ENCODE measurements at regions not wholly inside any gene's neighbourhood (a gene's known extent, or its start where the extent isn't known, plus 50 kb on each side); places are given as distances from the start of the nearest gene placed in this dataset.

DNA sequence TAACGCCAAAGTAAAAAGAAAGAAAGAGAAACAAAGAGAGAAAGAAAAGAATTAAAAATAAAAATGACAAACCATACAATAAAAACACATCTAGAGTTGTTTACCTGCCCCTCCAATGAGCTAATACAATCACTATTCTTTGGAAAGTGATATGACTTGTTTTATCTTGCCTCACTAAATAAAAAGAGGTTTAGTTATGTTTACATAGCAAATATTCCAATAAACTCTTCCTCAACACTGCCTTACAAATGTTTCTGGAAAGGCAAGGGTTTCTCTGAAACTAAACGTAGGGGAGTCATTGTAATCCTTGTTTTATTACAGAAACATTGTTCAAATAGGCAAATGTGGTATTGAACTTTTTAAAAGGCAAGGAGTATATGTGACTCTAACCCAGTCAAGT, 396.2 kb downstream of the EPM2A start:
- Histone ChIP-seq H3K79me2 (ENCODE audit: insufficient read depth, low read length) (no peaks in the 10 kb centered on the region), H4K20me1 (ENCODE audit: insufficient read depth, low read length) (no peaks in the 10 kb centered on the region), H3K27me3 (ENCODE audit: insufficient read depth, low read length) (no peaks in the 10 kb centered on the region), H3K9me3 (ENCODE audit: low read depth, low read length) (no peaks in the 10 kb centered on the region), H3K36me3 (ENCODE audit: insufficient read depth, low read length) (no peaks in the 10 kb centered on the region), H3K4me2 (ENCODE audit: insufficient read depth, low read length) (no peak overlapping the region), H3K27ac (ENCODE audit: low read depth, low read length) (no peak overlapping the region), H3K4me3 (ENCODE audit: insufficient read depth, low read length) (no peak overlapping the region), H3K4me1 (ENCODE audit: insufficient read depth, low read length) (no peaks in the 10 kb centered on the region), H2AFZ (ENCODE audit: low read length) (no peak overlapping the region)
- DNase-seq (ENCODE audit: insufficient read length, low spot score, missing footprints) = no peak
- TF ChIP-seq, protein P1, sequence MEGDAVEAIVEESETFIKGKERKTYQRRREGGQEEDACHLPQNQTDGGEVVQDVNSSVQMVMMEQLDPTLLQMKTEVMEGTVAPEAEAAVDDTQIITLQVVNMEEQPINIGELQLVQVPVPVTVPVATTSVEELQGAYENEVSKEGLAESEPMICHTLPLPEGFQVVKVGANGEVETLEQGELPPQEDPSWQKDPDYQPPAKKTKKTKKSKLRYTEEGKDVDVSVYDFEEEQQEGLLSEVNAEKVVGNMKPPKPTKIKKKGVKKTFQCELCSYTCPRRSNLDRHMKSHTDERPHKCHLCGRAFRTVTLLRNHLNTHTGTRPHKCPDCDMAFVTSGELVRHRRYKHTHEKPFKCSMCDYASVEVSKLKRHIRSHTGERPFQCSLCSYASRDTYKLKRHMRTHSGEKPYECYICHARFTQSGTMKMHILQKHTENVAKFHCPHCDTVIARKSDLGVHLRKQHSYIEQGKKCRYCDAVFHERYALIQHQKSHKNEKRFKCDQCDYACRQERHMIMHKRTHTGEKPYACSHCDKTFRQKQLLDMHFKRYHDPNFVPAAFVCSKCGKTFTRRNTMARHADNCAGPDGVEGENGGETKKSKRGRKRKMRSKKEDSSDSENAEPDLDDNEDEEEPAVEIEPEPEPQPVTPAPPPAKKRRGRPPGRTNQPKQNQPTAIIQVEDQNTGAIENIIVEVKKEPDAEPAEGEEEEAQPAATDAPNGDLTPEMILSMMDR (IDR thresholded peaks at IDR 0.05; ENCODE audit: extremely low read depth, low read depth, low read length) = no peak

DNA sequence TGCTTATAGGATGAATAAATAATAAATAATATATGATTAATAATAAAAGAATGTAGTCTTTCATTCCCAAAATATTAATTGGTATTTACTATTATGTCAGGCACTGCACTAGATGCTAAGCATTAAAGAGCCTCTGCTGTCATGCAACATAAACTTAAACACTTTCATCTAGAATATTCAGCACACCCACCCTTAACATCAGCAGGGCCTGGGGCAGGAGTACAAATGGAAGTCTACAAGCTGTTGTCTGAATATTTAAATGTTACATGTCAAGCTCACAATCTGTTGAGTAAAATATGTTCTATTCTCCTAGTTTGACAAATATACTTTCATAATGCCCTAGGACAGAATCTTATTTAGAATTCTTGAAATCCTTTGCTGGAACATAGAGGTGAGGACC, 395.1 kb downstream of the EPM2A start:
- Histone ChIP-seq H3K79me2 (ENCODE audit: insufficient read depth, low read length) (no peaks in the 10 kb centered on the region), H3K9me3 (ENCODE audit: low read depth, low read length) (no peaks in the 10 kb centered on the region), H3K27ac (ENCODE audit: low read depth, low read length) (no peak overlapping the region), H4K20me1 (ENCODE audit: insufficient read depth, low read length) (no peaks in the 10 kb centered on the region), H3K36me3 (ENCODE audit: insufficient read depth, low read length) (no peaks in the 10 kb centered on the region), H2AFZ (ENCODE audit: low read length) (no peak overlapping the region), H3K27me3 (ENCODE audit: insufficient read depth, low read length) (no peaks in the 10 kb centered on the region), H3K4me3 (ENCODE audit: insufficient read depth, low read length) (no peak overlapping the region), H3K4me1 (ENCODE audit: insufficient read depth, low read length) (no peaks in the 10 kb centered on the region), H3K4me2 (ENCODE audit: insufficient read depth, low read length) (no peak overlapping the region)
- TF ChIP-seq, protein P1 (IDR thresholded peaks at IDR 0.05; ENCODE audit: extremely low read depth, low read depth, low read length) = no peak
- no peak for DNase-seq (ENCODE audit: insufficient read length, low spot score, missing footprints)

DNA sequence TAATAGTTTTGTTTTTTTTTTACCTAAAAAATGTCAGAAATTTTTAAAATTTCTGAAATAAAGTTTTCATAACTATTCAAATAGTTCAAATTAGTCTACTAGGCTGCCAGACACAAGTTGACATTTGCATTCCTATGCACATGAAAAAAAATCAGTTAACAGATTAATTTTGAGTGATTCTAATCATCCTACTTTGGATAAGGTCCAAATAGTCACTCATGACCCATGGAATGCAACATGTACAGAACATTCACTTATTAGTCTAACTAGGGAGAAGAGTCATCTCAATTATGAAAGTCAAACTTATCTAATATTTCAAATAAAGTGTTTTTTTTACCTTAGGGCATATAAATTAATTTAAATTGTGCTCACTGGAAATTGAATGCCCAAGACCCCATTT, 390.2 kb downstream of the EPM2A start:
- Histone ChIP-seq H3K27ac (ENCODE audit: low read depth, low read length) (no peak overlapping the region), H3K27me3 (ENCODE audit: insufficient read depth, low read length) (no peaks in the 10 kb centered on the region), H4K20me1 (ENCODE audit: insufficient read depth, low read length) (no peaks in the 10 kb centered on the region), H3K4me1 (ENCODE audit: insufficient read depth, low read length) (no peaks in the 10 kb centered on the region), H3K4me2 (ENCODE audit: insufficient read depth, low read length) (no peak overlapping the region), H3K79me2 (ENCODE audit: insufficient read depth, low read length) (no peaks in the 10 kb centered on the region), H3K36me3 (ENCODE audit: insufficient read depth, low read length) (no peaks in the 10 kb centered on the region), H3K4me3 (ENCODE audit: insufficient read depth, low read length) (no peak overlapping the region), H3K9me3 (ENCODE audit: low read depth, low read length) (no peaks in the 10 kb centered on the region), H2AFZ (ENCODE audit: low read length) (no peak overlapping the region)
- DNase-seq (ENCODE audit: insufficient read length, low spot score, missing footprints) = no peak
- TF ChIP-seq, protein P1 (IDR thresholded peaks at IDR 0.05; ENCODE audit: extremely low read depth, low read depth, low read length) = no peak

DNA sequence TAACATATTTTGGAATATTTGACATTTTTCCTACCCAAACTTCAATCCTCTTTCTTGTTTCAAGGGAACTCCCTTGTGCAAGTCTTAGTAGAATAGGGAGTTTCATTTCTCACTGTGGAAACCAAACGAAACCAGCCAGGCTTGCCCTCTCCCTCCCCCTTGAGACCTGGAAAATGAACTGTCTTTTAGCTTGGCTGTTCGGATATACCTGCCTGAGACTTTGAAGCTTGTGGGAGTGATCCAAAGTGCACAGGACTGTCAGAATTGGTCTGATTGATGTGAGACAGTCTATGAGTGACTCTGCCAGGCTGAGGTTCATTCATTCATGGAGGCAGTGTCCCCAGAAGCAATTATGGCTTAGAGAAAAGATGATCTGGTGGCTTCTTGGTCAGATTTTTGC, 388.1 kb downstream of the EPM2A start:
- Histone ChIP-seq H3K27ac (ENCODE audit: low read depth, low read length) (no peak overlapping the region), H3K36me3 (ENCODE audit: insufficient read depth, low read length) (no peaks in the 10 kb centered on the region), H3K4me1 (ENCODE audit: insufficient read depth, low read length) (no peaks in the 10 kb centered on the region), H3K4me3 (ENCODE audit: insufficient read depth, low read length) (no peak overlapping the region), H3K9me3 (ENCODE audit: low read depth, low read length) (no peaks in the 10 kb centered on the region), H2AFZ (ENCODE audit: low read length) (no peak overlapping the region), H4K20me1 (ENCODE audit: insufficient read depth, low read length) (no peaks in the 10 kb centered on the region), H3K27me3 (ENCODE audit: insufficient read depth, low read length) (no peaks in the 10 kb centered on the region), H3K4me2 (ENCODE audit: insufficient read depth, low read length) (no peak overlapping the region), H3K79me2 (ENCODE audit: insufficient read depth, low read length) (no peaks in the 10 kb centered on the region)
- TF ChIP-seq, protein P1 (IDR thresholded peaks at IDR 0.05; ENCODE audit: extremely low read depth, low read depth, low read length) = no peak
- no peak for DNase-seq (ENCODE audit: insufficient read length, low spot score, missing footprints)

Measured in osteoblast (primary cell).